ENCODE measurements at regions not wholly inside any gene's neighbourhood (a gene's known extent, or its start where the extent isn't known, plus 50 kb on each side); places are given as distances from the start of the nearest gene placed in this dataset.

- TF ChIP-seq CEBPB (IDR thresholded peaks at IDR 0.05) (no peak), TEAD4 (IDR thresholded peaks at IDR 0.05) (no peak), YY1 (IDR thresholded peaks at IDR 0.05; ENCODE audit: low read depth) (no peak), REST (IDR thresholded peaks at IDR 0.05; ENCODE audit: low read depth) (no peak), EGR1 (IDR thresholded peaks at IDR 0.05) (no peak), MAX (IDR thresholded peaks at IDR 0.05) (no peak)
These were observed 129.8 kb upstream of the TMEM132C start for GRCh38 chr12:128137140-128137539.
